Kidney (tissue), 13 donors: ENCODE measurements at regions not wholly inside any gene's neighbourhood (a gene's known extent, or its start where the extent isn't known, plus 50 kb on each side); places are given as distances from the start of the nearest gene placed in this dataset.

Experiments used
- DNase-seq, 5 donors: peaks; one replicate each; pipeline ENCODE4 v3.0.0-alpha.2; 2013 to 2020
- FAIRE-seq: peaks from 2 replicates; lab custom pipeline; 2012; peaks lifted over from hg19 to GRCh38; lab: Jason Lieb, UNC
- H3K27ac ChIP-seq, 2 donors: one replicate each; pipeline ENCODE4 v1.7.0; 2013; ENCODE audit warnings: low read depth in 2 of 2, low read length in 2 of 2, inconsistent platforms in 1 of 2
- H3K27me3 ChIP-seq: one replicate; pipeline ENCODE4 v1.7.1; 2013; ENCODE audit warnings: low read length, inconsistent platforms; ENCODE audit not compliant: control insufficient read depth, insufficient read depth
- H3K36me3 ChIP-seq, 3 donors: one replicate each; pipeline versions ENCODE4 v1.7.0 to v1.7.1; 2013; ENCODE audit warnings: low read length in 3 of 3, control low read depth in 1 of 3, inconsistent platforms in 1 of 3; ENCODE audit not compliant: insufficient read depth in 3 of 3, control insufficient read depth in 2 of 3
- H3K4me1 ChIP-seq, 3 donors: one replicate each; pipeline versions ENCODE4 v1.7.0 to v1.7.1; 2013; ENCODE audit warnings: low read length in 3 of 3, inconsistent platforms in 1 of 3, low read depth in 1 of 3; ENCODE audit not compliant: control insufficient read depth in 2 of 3, insufficient read depth in 2 of 3
- H3K4me3 ChIP-seq, 3 donors: one replicate each; pipeline versions ENCODE4 v1.7.0 to v1.8.1; 2013; ENCODE audit warnings: low read length in 3 of 3, control low read depth in 1 of 3, inconsistent platforms in 1 of 3
- H3K9ac ChIP-seq, 3 donors: one replicate each; pipeline versions ENCODE4 v1.7.0 to v1.7.1; 2013; ENCODE audit warnings: low read length in 3 of 3, control low read depth in 1 of 3, inconsistent platforms in 1 of 3
- H3K9me3 ChIP-seq, 3 donors: one replicate each; pipeline versions ENCODE4 v1.7.0 to v1.7.1; 2013; ENCODE audit warnings: low read length in 3 of 3, control low read depth in 1 of 3, inconsistent platforms in 1 of 3; ENCODE audit not compliant: control insufficient read depth in 2 of 3, insufficient read depth in 1 of 3
- CTCF ChIP-seq: IDR thresholded peaks from 3 replicates; pipeline ENCODE4 v1.5.1; 2012; ENCODE audit warnings: mild to moderate bottlenecking, moderate library complexity, borderline replicate concordance; ENCODE audit not compliant: insufficient read depth; ENCODE audit errors: extremely low read depth
- intact Hi-C: fragments of 100-400 bp; cut with DNase I; formaldehyde crosslinking; loops from one replicate; pipeline ENCODE4 v1.11.1; 2022
- donor health status: control.
- donor health status: control.
- donor health status: control.
- donor health status: control.
- donor health status: control.
- donor health status: DM: yes; HTN: yes; CAD: no.
- donor health status: Normal renal cell carcinoma (clear cell type).

DNA sequence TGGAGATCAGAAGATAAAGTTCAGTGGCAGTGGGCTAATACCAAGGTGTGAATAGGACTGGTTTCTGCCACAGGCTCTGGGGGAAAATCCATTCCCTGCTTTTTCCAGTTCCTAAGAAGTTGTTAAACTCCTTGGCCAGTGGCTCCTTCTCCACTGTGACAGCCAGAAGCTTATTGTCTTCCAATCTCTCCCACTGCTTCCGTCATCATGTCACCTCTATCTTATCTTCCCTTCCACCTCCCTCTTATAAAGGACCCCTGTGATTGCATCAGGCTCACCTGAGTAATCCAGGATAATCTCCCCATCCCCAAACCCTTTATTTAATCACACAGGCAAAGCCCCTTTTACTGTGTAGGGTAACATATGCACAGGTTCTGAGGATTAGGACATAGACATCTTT is 431.2 kb upstream of the SLC10A2 start:
- H3K9me3 ChIP-seq: no peaks in the 10 kb centered on the region
- FAIRE-seq (no peak), DNase-seq (no peak)
- intact Hi-C loops: no loop called here
- H3K36me3 ChIP-seq: no peaks in the 10 kb centered on the region
- no peaks in the 10 kb centered on the region for H3K27me3 ChIP-seq
- H3K27ac ChIP-seq: no peak overlapping the region
- no peak for TF ChIP-seq CTCF
- no peak overlapping the region for H3K9ac ChIP-seq
- H3K4me3 ChIP-seq: no peak overlapping the region
- H3K4me1 ChIP-seq: no peaks in the 10 kb centered on the region

DNA sequence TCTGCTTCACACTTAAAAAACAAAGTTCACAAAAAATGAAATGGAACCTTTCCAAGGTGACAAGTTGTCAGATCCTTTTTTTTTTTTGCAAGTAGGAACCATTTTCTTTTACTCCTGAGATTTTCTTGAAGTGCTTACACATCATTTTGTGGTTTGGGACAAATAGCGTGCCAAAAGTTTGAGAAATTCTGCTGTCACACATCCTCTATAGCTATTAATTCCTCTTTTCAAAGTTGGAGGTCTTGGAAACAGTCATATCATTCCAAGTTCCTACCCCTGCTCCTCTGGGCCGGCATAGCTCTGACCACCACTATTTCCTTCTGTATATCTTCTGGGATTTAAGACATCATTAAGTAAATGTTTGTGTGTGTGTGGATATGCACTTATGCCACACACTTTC is 421.6 kb upstream of the SLC10A2 start:
- intact Hi-C loops: no loop called here
- DNase-seq: no peak
- Histone ChIP-seq H3K4me3 (no peak overlapping the region), H3K9ac (no peak overlapping the region), H3K9me3 (no peaks in the 10 kb centered on the region), H3K4me1 (no peaks in the 10 kb centered on the region), H3K27me3 (no peaks in the 10 kb centered on the region), H3K36me3 (no peaks in the 10 kb centered on the region), H3K27ac (no peak overlapping the region)
- FAIRE-seq: no peak
- no peak for TF ChIP-seq CTCF

- Histone ChIP-seq H3K36me3 (no peaks in the 10 kb centered on the region), H3K4me3 (no peak overlapping the region), H3K9me3 (no peaks in the 10 kb centered on the region), H3K4me1 (no peaks in the 10 kb centered on the region), H3K27me3 (no peaks in the 10 kb centered on the region), H3K27ac (no peak overlapping the region), H3K9ac (no peak overlapping the region)
- no peak for TF ChIP-seq CTCF
- DNase-seq: no peak
- intact Hi-C loops: no loop called here
- FAIRE-seq: no peak
Measured at GRCh38 chr13:103473081-103473480, 406.9 kb upstream of the SLC10A2 start.

- no peak overlapping the region for H3K27ac ChIP-seq
- H3K4me1 ChIP-seq: no peaks in the 10 kb centered on the region
- intact Hi-C loops: no loop called here
- H3K36me3 ChIP-seq: no peaks in the 10 kb centered on the region
- H3K27me3 ChIP-seq: no peaks in the 10 kb centered on the region
- no peak for TF ChIP-seq CTCF
- no peak overlapping the region for H3K9ac ChIP-seq
- no peak for DNase-seq
- FAIRE-seq: no peak
- no peaks in the 10 kb centered on the region for H3K9me3 ChIP-seq
- no peak overlapping the region for H3K4me3 ChIP-seq
Measured at GRCh38 chr13:103471896-103472295, 405.7 kb upstream of the SLC10A2 start.
